ENCODE measurements at regions not wholly inside any gene's neighbourhood (a gene's known extent, or its start where the extent isn't known, plus 50 kb on each side); places are given as distances from the start of the nearest gene placed in this dataset.

GRCh38 chr11:115111066-115111465, 393.1 kb downstream of the CADM1 start:
- Mint-ChIP-seq H3K27ac (peak overlapping the region; percentile 83), H3K36me3 (no peaks in the 10 kb centered on the region)

GRCh38 chr11:115112754-115113153, 391.5 kb downstream of the CADM1 start:
- H3K27me3 Mint-ChIP-seq: peaks cover 4% of the 10 kb centered on the region
- H3K9me3 Mint-ChIP-seq: no peaks in the 10 kb centered on the region
- no peak for TF ChIP-seq CTCF (conservative IDR thresholded peaks at IDR 0.05)
- H3K4me3 Mint-ChIP-seq: no peak overlapping the region
- no peak for DNase-seq (ENCODE audit: extremely low spot score, unreplicated experiment)
- peaks cover 31% of the 10 kb centered on the region for H3K4me1 Mint-ChIP-seq (ENCODE audit: unreplicated experiment)
- no peak overlapping the region for H3K27ac Mint-ChIP-seq
- H3K36me3 Mint-ChIP-seq: no peaks in the 10 kb centered on the region

More at GRCh38 chr11:115111066-115111465, 393.1 kb downstream of the CADM1 start:
- Mint-ChIP-seq H3K9me3 (no peaks in the 10 kb centered on the region), H3K4me3 (no peak overlapping the region), H3K27me3 (peaks cover 7% of the 10 kb centered on the region), H3K4me1 (ENCODE audit: unreplicated experiment) (peaks cover 26% of the 10 kb centered on the region)
- TF ChIP-seq CTCF (conservative IDR thresholded peaks at IDR 0.05): no peak
- no peak for DNase-seq (ENCODE audit: extremely low spot score, unreplicated experiment)

GRCh38 chr11:115117956-115118493, 386.2 kb downstream of the CADM1 start:
- H3K27me3 Mint-ChIP-seq: peaks cover 7% of the 10 kb centered on the region

GRCh38 chr11:115119146-115119545, 385.1 kb downstream of the CADM1 start:
- no peaks in the 10 kb centered on the region for H3K9me3 Mint-ChIP-seq
- TF ChIP-seq CTCF (conservative IDR thresholded peaks at IDR 0.05): no peak
- no peak for DNase-seq (ENCODE audit: extremely low spot score, unreplicated experiment)
- H3K27me3 Mint-ChIP-seq: peaks cover 7% of the 10 kb centered on the region
- no peak overlapping the region for H3K27ac Mint-ChIP-seq
- peaks cover 12% of the 10 kb centered on the region for H3K4me1 Mint-ChIP-seq (ENCODE audit: unreplicated experiment)
- H3K4me3 Mint-ChIP-seq: no peak overlapping the region
- H3K36me3 Mint-ChIP-seq: no peaks in the 10 kb centered on the region

More at GRCh38 chr11:115117956-115118493, 386.2 kb downstream of the CADM1 start:
- Mint-ChIP-seq H3K27ac (no peak overlapping the region), H3K9me3 (no peaks in the 10 kb centered on the region), H3K4me3 (no peak overlapping the region), H3K4me1 (ENCODE audit: unreplicated experiment) (peaks cover 14% of the 10 kb centered on the region), H3K36me3 (no peaks in the 10 kb centered on the region)
- no peak for DNase-seq (ENCODE audit: extremely low spot score, unreplicated experiment)
- TF ChIP-seq CTCF (conservative IDR thresholded peaks at IDR 0.05): no peak
